Activated CD8-positive, alpha-beta memory T cell treated with anti-CD3 and anti-CD28 coated beads, Interleukin-2, amount 50 U/mL, for 24 hours (primary cell): ENCODE measurements at regions not wholly inside any gene's neighbourhood (a gene's known extent, or its start where the extent isn't known, plus 50 kb on each side); places are given as distances from the start of the nearest gene placed in this dataset.
"Not testable (repeated sequence)": the region's sequence is repeated elsewhere in the genome, so short reads cannot be mapped to it uniquely, and the experiment has no call there.

Experiments
- DNase-seq: peaks from one replicate; pipeline ENCODE4 v3.0.0-alpha.2; 2020; ENCODE audit errors: extremely low read depth

- DNase-seq = not testable (repeated sequence)
These were observed 211.3 kb downstream of the SPATA31A1 start for GRCh38 chr9:39566782-39567181.

- not testable (repeated sequence) for DNase-seq
These were observed 211.9 kb downstream of the SPATA31A1 start for GRCh38 chr9:39567396-39567795.

- DNase-seq = not testable (repeated sequence)
These were observed 213.4 kb downstream of the SPATA31A1 start for GRCh38 chr9:39568900-39569299.

DNA sequence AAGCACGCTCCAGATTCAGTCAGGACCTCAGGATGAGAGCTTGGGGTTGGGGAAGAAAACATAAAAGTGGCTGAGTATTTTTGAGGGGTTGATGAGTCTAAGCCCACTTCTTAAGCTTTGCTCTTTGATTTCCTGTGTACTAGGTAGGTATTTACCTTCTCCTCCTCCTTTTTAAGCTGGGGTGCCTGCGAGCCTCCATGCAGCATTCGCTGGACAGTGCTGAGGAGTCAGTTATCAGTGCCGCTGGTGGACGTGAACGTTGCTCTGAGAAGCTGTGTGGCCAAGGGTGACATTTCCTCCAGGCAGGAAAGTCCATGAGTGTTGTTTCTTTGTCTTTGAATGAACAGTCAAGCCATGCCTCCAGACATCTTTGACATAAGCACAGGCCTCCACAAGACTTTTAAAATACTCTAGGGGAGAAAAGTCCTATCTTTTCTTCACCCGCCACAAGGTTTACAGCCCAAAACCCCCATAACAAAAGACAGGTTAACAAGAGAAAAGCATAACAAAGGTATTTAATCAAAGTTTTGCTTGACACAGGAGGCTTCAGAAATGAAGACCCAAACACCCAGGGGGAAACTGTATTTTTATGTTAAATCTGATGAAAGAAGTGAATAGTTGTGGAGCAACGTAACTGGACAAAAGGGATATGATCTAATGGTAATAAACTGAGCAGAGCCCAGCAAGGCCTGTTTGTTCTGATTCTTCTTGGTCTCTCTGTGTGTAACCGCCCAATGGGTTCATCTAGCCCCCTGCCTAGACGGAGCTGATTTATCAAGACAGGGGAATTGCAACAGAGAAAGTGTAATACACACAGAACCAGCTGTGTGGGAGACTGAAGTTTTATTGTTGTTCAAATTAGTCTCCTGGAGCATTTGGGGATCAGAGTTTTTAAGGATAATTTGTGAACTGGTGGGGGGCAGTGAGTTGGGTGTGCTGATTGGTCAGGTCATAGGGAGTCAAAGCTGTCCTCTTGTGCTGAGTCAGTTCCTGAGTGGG, 217.9 kb downstream of the SPATA31A1 start:
- DNase-seq = not testable (repeated sequence)

DNA sequence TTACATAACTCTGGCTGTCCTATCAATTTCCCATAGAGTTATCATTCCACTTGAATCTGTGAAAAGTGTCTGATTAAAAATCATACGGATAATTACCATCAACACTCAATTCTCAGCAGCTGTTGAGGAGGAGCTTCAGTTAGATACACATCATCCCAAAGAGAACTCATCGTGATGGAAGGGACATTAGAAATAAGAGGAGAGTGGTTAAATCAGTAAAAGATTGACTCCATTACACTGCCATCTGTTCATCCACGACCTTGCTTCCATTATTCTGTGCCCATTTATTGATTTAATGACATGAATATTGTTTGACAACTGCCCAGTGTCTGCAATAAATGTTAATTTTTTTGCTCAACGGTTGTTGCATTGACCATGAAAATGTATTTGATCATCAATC, 223.5 kb downstream of the SPATA31A1 start:
- DNase-seq = not testable (repeated sequence)

GRCh38 chr9:39581296-39581695, 225.8 kb downstream of the SPATA31A1 start:
- not testable (repeated sequence) for DNase-seq

GRCh38 chr9:39582677-39583412, 227.4 kb downstream of the SPATA31A1 start:
- not testable (repeated sequence) for DNase-seq

DNA sequence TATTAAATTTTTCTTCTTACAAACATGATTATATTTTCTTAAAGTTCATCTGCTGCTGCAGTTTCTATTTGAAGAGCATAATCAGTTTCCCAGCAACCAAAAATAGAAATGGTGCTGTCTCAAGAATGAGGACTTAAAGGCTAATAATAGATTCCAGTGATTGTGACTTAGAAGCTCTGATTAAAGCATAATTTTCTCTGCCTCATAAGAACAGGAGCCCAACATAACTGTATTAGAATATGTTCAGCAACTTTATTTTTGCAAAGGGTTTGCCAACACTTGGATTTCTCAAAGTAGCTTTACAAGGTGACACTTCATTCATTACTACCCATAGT, 227.9 kb downstream of the SPATA31A1 start:
- not testable (repeated sequence) for DNase-seq

- not testable (repeated sequence) for DNase-seq
These were observed 229.8 kb downstream of the SPATA31A1 start for GRCh38 chr9:39585233-39585632.

GRCh38 chr9:39587844-39588499, 232.5 kb downstream of the SPATA31A1 start:
- DNase-seq = no peak

- no peak for DNase-seq
These were observed 233.2 kb downstream of the SPATA31A1 start for GRCh38 chr9:39588500-39589137.

GRCh38 chr9:39604089-39604488, 248.6 kb downstream of the SPATA31A1 start:
- DNase-seq = not testable (repeated sequence)

DNA sequence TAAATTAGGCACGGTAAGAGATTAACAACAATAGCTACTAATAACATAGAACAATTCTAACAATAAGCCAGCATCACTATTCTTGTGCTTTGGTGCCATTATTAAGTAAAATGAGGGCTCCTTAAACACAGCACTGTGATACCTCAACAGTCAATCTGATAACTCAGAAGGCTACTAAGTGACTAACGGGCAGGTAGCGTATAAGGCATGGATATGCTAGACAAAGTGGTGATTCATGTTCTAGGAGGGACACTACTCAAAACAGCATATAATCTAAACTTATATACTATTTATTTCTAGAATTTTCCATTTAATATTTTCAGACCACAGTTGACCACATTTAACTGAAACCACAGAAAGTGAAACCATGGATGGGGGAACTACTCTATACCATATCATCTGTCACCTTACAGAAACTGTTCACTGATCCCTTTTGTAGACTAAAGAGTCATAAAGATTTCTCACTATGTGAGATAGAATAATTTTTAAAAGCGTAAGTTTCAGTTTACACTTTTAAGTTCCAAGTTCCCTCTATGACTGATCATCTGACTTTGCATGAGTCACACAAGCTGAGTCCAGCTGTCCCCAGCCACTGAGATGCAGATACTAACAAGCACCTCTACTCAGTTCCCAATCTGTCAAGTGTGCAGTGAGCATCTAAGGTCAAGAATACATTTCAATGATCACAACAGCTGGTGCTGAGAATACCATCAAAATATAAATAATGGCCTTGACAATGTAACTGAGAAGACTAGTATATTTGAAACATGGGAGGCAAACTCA, 256.2 kb downstream of the SPATA31A1 start:
- DNase-seq = not testable (repeated sequence)

- not testable (repeated sequence) for DNase-seq
These were observed 261.0 kb downstream of the SPATA31A1 start for GRCh38 chr9:39616480-39616879.

DNA sequence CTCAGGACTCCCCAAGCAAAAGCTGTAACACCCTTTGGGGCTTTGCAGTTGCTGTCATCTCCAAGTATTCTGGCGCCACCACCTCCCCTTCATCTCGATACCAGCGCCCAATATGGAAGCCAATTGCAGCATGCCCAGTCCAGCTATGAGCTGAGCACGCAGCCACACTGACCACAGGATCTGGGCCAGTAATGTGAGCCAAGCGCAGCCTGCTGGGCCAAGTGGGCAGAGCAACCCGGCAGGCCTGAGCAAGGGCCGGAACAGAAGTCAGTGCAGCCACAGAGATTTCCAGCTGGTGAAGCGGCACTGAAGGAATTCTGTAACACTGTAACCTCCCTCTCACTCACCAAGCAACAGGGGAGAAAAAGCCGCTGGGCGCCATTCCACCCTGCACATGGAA, 268.6 kb downstream of the SPATA31A1 start:
- DNase-seq = not testable (repeated sequence)

DNA sequence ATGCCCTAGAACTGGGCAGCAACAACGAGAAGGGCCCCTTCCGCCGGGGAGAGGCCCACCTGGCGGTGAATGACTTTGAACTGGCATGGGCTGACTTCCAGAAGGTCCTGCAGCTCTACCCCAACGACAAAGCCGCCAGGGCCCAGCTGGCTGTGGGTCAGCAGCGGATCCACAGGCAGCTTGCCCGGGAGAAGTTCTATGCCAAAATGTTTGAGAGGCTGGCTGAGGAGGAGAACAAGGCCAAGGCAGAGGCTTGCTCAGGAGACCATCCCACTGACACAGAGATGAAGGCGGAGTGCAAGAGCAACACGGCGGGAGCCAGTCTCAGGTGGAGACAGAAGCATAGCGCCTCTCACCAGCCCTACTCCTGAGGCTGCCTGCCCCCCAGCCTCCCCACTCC, 276.6 kb downstream of the SPATA31A1 start:
- DNase-seq = not testable (repeated sequence)

- not testable (repeated sequence) for DNase-seq
These were observed 293.6 kb downstream of the SPATA31A1 start for GRCh38 chr9:39649029-39649428.

- DNase-seq = not testable (repeated sequence)
These were observed 301.6 kb downstream of the SPATA31A1 start for GRCh38 chr9:39656960-39657603.

DNA sequence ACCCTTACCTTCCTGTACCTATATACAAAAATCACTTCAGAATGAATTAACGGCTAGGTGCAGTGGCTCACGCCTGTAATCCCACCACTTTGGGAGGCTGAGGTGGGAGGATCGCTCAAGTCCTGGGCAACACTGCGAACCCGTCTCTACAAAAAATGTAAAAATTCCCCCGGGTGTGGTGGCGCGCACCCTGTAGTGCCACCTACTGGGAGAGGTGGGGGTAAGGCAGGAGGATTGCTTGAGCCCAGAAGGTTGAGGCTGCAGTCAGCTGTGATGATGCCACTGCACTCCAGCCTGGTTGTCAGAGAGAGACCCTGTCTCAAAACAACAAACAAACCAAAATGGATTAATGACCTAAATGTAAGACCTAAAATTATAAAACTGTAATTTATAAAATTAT, 307.6 kb downstream of the SPATA31A1 start:
- DNase-seq = not testable (repeated sequence)

DNA sequence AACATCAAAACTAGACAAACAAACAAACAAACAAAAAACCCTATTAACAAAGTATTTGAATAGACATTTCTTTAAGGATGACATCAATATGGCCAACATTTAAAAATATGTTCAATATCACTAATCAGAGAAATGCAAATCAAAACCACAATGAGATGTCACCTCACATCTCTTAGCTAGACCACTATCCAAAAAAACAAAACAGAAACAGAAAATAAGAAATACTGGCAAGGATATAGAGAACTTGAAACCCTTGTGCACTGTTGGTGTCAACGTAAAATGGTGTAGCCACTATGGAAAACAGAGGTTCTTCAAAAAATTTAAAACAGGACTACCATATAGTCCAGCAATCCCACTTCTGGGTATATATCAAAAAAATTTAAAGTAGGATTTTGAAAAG, 308.2 kb downstream of the SPATA31A1 start:
- DNase-seq = not testable (repeated sequence)
